CD4-positive, alpha-beta T cell (primary cell): ENCODE measurements at regions not wholly inside any gene's neighbourhood (a gene's known extent, or its start where the extent isn't known, plus 50 kb on each side); places are given as distances from the start of the nearest gene placed in this dataset.

Experiments
- ATAC-seq: fragments of 200-7000 bp; cut with Tn5 transposase; one replicate; pipeline ENCODE4 v1.10.0; 2022; ENCODE audit warnings: mild to moderate bottlenecking; ENCODE audit not compliant: poor library complexity
- CTCF ChIA-PET: fragments of 350-600 bp; sonication (Branson Sonifier 250); formaldehyde crosslinking; loops from one replicate; lab custom pipeline; 2021; ENCODE audit warnings: antibody characterized with exemption, inconsistent platforms; lab: Charles Lee
- POLR2A ChIA-PET: fragments of 350-600 bp; sonication (Branson Sonifier 250); formaldehyde crosslinking; loops from one replicate; lab custom pipeline; 2021; ENCODE audit warnings: antibody characterized with exemption, inconsistent platforms; lab: Charles Lee
- DNase-seq, 14 experiments: peaks; one replicate each; pipeline ENCODE4 v3.0.0-alpha.2; 2013 to 2020; ENCODE audit warnings: mixed read lengths in 2 of 14
- H3K27ac ChIP-seq, 2 donors: one replicate each; pipeline versions ENCODE4 v1.5.1 to v1.7.0; 2013; ENCODE audit warnings: low read length in 2 of 2, low read depth in 1 of 2, mild to moderate bottlenecking in 1 of 2
- H3K27me3 ChIP-seq, 2 experiments: 1 replicate in 1 of 2; 2 replicates in 1 of 2; pipeline versions ENCODE4 v1.6.1 to v1.7.0; 2013; ENCODE audit warnings: low read length in 2 of 2, control low read depth in 1 of 2, mild to moderate bottlenecking in 1 of 2, moderate library complexity in 1 of 2; ENCODE audit not compliant: insufficient read depth in 2 of 2, control insufficient read depth in 1 of 2
- H3K36me3 ChIP-seq: one replicate; pipeline ENCODE4 v1.6.1; 2013; ENCODE audit warnings: low read length, control low read depth; ENCODE audit not compliant: insufficient read depth
- H3K4me1 ChIP-seq: one replicate; pipeline ENCODE4 v1.6.1; 2013; ENCODE audit warnings: low read length, control low read depth; ENCODE audit not compliant: insufficient read depth
- H3K4me3 ChIP-seq: one replicate; pipeline ENCODE4 v1.5.1; 2013; ENCODE audit warnings: mild to moderate bottlenecking, low read length, moderate library complexity
- H3K9me3 ChIP-seq, 2 experiments: 1 replicate in 1 of 2; 2 replicates in 1 of 2; pipeline versions ENCODE4 v1.6.1 to v1.7.0; 2013; ENCODE audit warnings: low read length in 2 of 2, mild to moderate bottlenecking in 2 of 2, control low read depth in 1 of 2, moderate library complexity in 1 of 2; ENCODE audit not compliant: control insufficient read depth in 1 of 2, insufficient read depth in 1 of 2
- H3K27ac Mint-ChIP-seq: one replicate; pipeline ENCODE4 v1.8.0; 2020; ENCODE audit warnings: mixed read lengths
- H3K27me3 Mint-ChIP-seq: one replicate; pipeline ENCODE4 v1.8.0; 2021; ENCODE audit warnings: mixed read lengths
- H3K36me3 Mint-ChIP-seq: one replicate; pipeline ENCODE4 v1.8.0; 2021; ENCODE audit warnings: low read depth, mixed read lengths
- H3K4me1 Mint-ChIP-seq: one replicate; pipeline ENCODE4 v1.8.0; 2021; ENCODE audit warnings: low read depth, mixed read lengths
- H3K4me3 Mint-ChIP-seq: one replicate; pipeline ENCODE4 v1.8.0; 2020; ENCODE audit warnings: mild to moderate bottlenecking, mixed read lengths
- H3K9me3 Mint-ChIP-seq: one replicate; pipeline ENCODE4 v1.8.0; 2020; ENCODE audit warnings: mixed read lengths
- CTCF ChIP-seq: fragments of 200-600 bp; IDR thresholded peaks from one replicate; pipeline ENCODE4 v1.8.0; 2022; ENCODE audit warnings: antibody characterized with exemption, mild to moderate bottlenecking
- intact Hi-C, 2 experiments: fragments of 100-400 bp; cut with DNase I in 1 of 2; cut with micrococcal nuclease in 1 of 2; formaldehyde crosslinking; loops; one replicate each; pipeline versions ENCODE4 v1.15.1 to v1.9.0; 2023 to 2025; cut with DNase I, micrococcal nuclease

- Mint-ChIP-seq H3K9me3 (no peaks in the 10 kb centered on the region), H3K4me3 (no peak overlapping the region), H3K36me3 (no peaks in the 10 kb centered on the region), H3K4me1 (peaks cover 21% of the 10 kb centered on the region), H3K27ac (no peak overlapping the region), H3K27me3 (no peaks in the 10 kb centered on the region)
- ChIA-PET CTCF (no interaction called here), POLR2A (no interaction called here)
- Histone ChIP-seq H3K4me3 (no peak overlapping the region), H3K9me3 (no peaks in the 10 kb centered on the region), H3K27ac (no peak overlapping the region), H3K4me1 (peaks cover 17% of the 10 kb centered on the region), H3K36me3 (no peaks in the 10 kb centered on the region), H3K27me3 (no peaks in the 10 kb centered on the region)
- TF ChIP-seq CTCF, result no peak
- ATAC-seq (no peak), DNase-seq (no peak)
- intact Hi-C loops, result no loop called here
These were observed 117.2 kb upstream of the LRIG1 start for GRCh38 chr3:66618066-66618465.

- ATAC-seq, result no peak
These were observed 119.5 kb upstream of the LRIG1 start for GRCh38 chr3:66620296-66620695.

GRCh38 chr3:66622756-66623457 is 122.1 kb upstream of the LRIG1 start:
- H3K4me3 ChIP-seq, result no peak overlapping the region
- no peak overlapping the region for H3K27ac ChIP-seq
- no peaks in the 10 kb centered on the region for H3K4me1 ChIP-seq
- no peak for ATAC-seq
- POLR2A ChIA-PET, result no interaction called here
- Mint-ChIP-seq H3K9me3 (no peaks in the 10 kb centered on the region), H3K36me3 (no peaks in the 10 kb centered on the region), H3K27ac (no peak overlapping the region), H3K4me3 (no peak overlapping the region), H3K4me1 (no peaks in the 10 kb centered on the region), H3K27me3 (no peaks in the 10 kb centered on the region)
- CTCF ChIA-PET, result no interaction called here
- no peaks in the 10 kb centered on the region for H3K27me3 ChIP-seq
- intact Hi-C loops, result no loop called here
- H3K9me3 ChIP-seq, result no peaks in the 10 kb centered on the region
- no peak for TF ChIP-seq CTCF
- H3K36me3 ChIP-seq, result no peaks in the 10 kb centered on the region
- no peak for DNase-seq

More at GRCh38 chr3:66620296-66620695, 119.5 kb upstream of the LRIG1 start:
- Mint-ChIP-seq H3K27me3 (no peaks in the 10 kb centered on the region), H3K9me3 (no peaks in the 10 kb centered on the region), H3K4me3 (no peak overlapping the region), H3K36me3 (no peaks in the 10 kb centered on the region), H3K4me1 (peaks cover 12% of the 10 kb centered on the region), H3K27ac (no peak overlapping the region)
- CTCF ChIA-PET, result no interaction called here
- peaks cover 8% of the 10 kb centered on the region for H3K4me1 ChIP-seq
- no peak overlapping the region for H3K4me3 ChIP-seq
- intact Hi-C loops, result no loop called here
- no peak for DNase-seq
- TF ChIP-seq CTCF, result no peak
- no peaks in the 10 kb centered on the region for H3K9me3 ChIP-seq
- no peaks in the 10 kb centered on the region for H3K36me3 ChIP-seq
- H3K27ac ChIP-seq, result no peak overlapping the region
- H3K27me3 ChIP-seq, result no peaks in the 10 kb centered on the region
- POLR2A ChIA-PET, result no interaction called here
